Stimulated activated naive B cell treated with anti-CD40 and anti-IgM and Interleukin-4, amounts not matched to agents 10 μg/mL and 1 μg/mL and 100 μg/mL, for 72 hours (primary cell): ENCODE measurements at regions not wholly inside any gene's neighbourhood (a gene's known extent, or its start where the extent isn't known, plus 50 kb on each side); places are given as distances from the start of the nearest gene placed in this dataset.

Experiments used
- ATAC-seq, 2 donors: fragments of 150-1000 bp; cut with Tn5 transposase; replicated peaks; 2 replicates each; pipeline ENCODE4 v1.10.0; 2021; ENCODE audit warnings: moderate library complexity in 1 of 2
- DNase-seq: peaks from one replicate; pipeline ENCODE4 v3.0.0; 2021
- H3K27ac Mint-ChIP-seq: one replicate; pipeline ENCODE4 v1.8.0; 2022; ENCODE audit warnings: mild to moderate bottlenecking, mixed read lengths
- H3K27me3 Mint-ChIP-seq, 2 donors: one replicate each; pipeline ENCODE4 v1.8.0; 2022; ENCODE audit warnings: mixed read lengths in 2 of 2
- H3K36me3 Mint-ChIP-seq, 2 donors: one replicate each; pipeline ENCODE4 v1.8.0; 2022; ENCODE audit warnings: mixed read lengths in 2 of 2, mild to moderate bottlenecking in 1 of 2
- H3K4me1 Mint-ChIP-seq, 2 donors: one replicate each; pipeline ENCODE4 v1.8.0; 2022; ENCODE audit warnings: mixed read lengths in 2 of 2, mild to moderate bottlenecking in 1 of 2
- H3K4me3 Mint-ChIP-seq, 2 donors: one replicate each; pipeline ENCODE4 v1.8.0; 2022; ENCODE audit warnings: mild to moderate bottlenecking in 2 of 2, mixed read lengths in 2 of 2, moderate library complexity in 1 of 2
- H3K9me3 Mint-ChIP-seq, 2 donors: one replicate each; pipeline ENCODE4 v1.8.0; 2022; ENCODE audit warnings: mixed read lengths in 2 of 2, mild to moderate bottlenecking in 1 of 2

- Mint-ChIP-seq H3K27me3 (no peaks in the 10 kb centered on the region), H3K9me3 (peaks cover 2 to 4% of the 10 kb centered on the region in 2 donors), H3K4me3 (peak overlapping the region; percentile 26 to 46), H3K4me1 (peaks cover 47 to 61% of the 10 kb centered on the region in 2 donors), H3K36me3 (peaks cover 2 to 8% of the 10 kb centered on the region in 2 donors), H3K27ac (peak overlapping the region; percentile 95)
- no peak for DNase-seq
- ATAC-seq, result peak; percentile 1 to 6
Observed at GRCh38 chr2:191618046-191618780, 59.7 kb upstream of the NABP1 start.

- Mint-ChIP-seq H3K4me3 (no peak overlapping the region), H3K27me3 (no peaks in the 10 kb centered on the region), H3K4me1 (peaks cover 45 to 60% of the 10 kb centered on the region in 2 donors), H3K9me3 (peaks cover 2 to 4% of the 10 kb centered on the region in 2 donors), H3K27ac (peak overlapping the region; percentile 95), H3K36me3 (peaks cover 2 to 8% of the 10 kb centered on the region in 2 donors)
- DNase-seq, result no peak
- ATAC-seq, result no peak
Observed at GRCh38 chr2:191618786-191619185, 59.1 kb upstream of the NABP1 start.

GRCh38 chr2:191620144-191620543 lies 57.8 kb upstream of the NABP1 start:
- ATAC-seq, result peak in 1 of 2 donors; percentile 16
- H3K4me1 Mint-ChIP-seq, result peaks cover 41 to 63% of the 10 kb centered on the region in 2 donors
- DNase-seq, result no peak
- peaks cover 2 to 4% of the 10 kb centered on the region in 2 donors for H3K9me3 Mint-ChIP-seq
- peak overlapping the region; percentile 65 for H3K27ac Mint-ChIP-seq
- H3K4me3 Mint-ChIP-seq, result no peak overlapping the region
- no peaks in the 10 kb centered on the region for H3K27me3 Mint-ChIP-seq
- H3K36me3 Mint-ChIP-seq, result peaks cover 2 to 8% of the 10 kb centered on the region in 2 donors

- peak; percentile 17 to 41 for ATAC-seq
- peaks cover 36 to 53% of the 10 kb centered on the region in 2 donors for H3K4me1 Mint-ChIP-seq
- H3K36me3 Mint-ChIP-seq, result peaks cover 0 to 4% of the 10 kb centered on the region in 2 donors
- H3K27me3 Mint-ChIP-seq, result no peaks in the 10 kb centered on the region
- peaks cover 0 to 4% of the 10 kb centered on the region in 2 donors for H3K9me3 Mint-ChIP-seq
- H3K4me3 Mint-ChIP-seq, result no peak overlapping the region
- no peak overlapping the region for H3K27ac Mint-ChIP-seq
- DNase-seq, result no peak
Observed at GRCh38 chr2:191622374-191623320, 55.3 kb upstream of the NABP1 start.

- no peak for DNase-seq
- Mint-ChIP-seq H3K4me1 (peaks cover 33 to 53% of the 10 kb centered on the region in 2 donors), H3K9me3 (peaks cover 0 to 4% of the 10 kb centered on the region in 2 donors), H3K4me3 (no peak overlapping the region), H3K27ac (peak overlapping the region; percentile 37), H3K36me3 (peaks cover 0 to 4% of the 10 kb centered on the region in 2 donors), H3K27me3 (no peaks in the 10 kb centered on the region)
- ATAC-seq, result peak; percentile 61 to 63
Observed at GRCh38 chr2:191625016-191625415, 52.9 kb upstream of the NABP1 start.

GRCh38 chr2:191625446-191625845 lies 52.5 kb upstream of the NABP1 start:
- DNase-seq (no peak), ATAC-seq (no peak)
- Mint-ChIP-seq H3K27me3 (no peaks in the 10 kb centered on the region), H3K27ac (no peak overlapping the region), H3K4me1 (peaks cover 32 to 48% of the 10 kb centered on the region in 2 donors), H3K9me3 (peaks cover 0 to 4% of the 10 kb centered on the region in 2 donors), H3K4me3 (no peak overlapping the region), H3K36me3 (peaks cover 0 to 4% of the 10 kb centered on the region in 2 donors)

- no peak for ATAC-seq
- H3K27ac Mint-ChIP-seq, result no peak overlapping the region
- no peaks in the 10 kb centered on the region for H3K27me3 Mint-ChIP-seq
- peaks cover 24 to 46% of the 10 kb centered on the region in 2 donors for H3K4me1 Mint-ChIP-seq
- no peak for DNase-seq
- no peak overlapping the region for H3K4me3 Mint-ChIP-seq
- H3K36me3 Mint-ChIP-seq, result no peaks in the 10 kb centered on the region
- H3K9me3 Mint-ChIP-seq, result no peaks in the 10 kb centered on the region
Observed at GRCh38 chr2:191626497-191627151, 51.3 kb upstream of the NABP1 start.

- no peak overlapping the region for H3K4me3 Mint-ChIP-seq
- ATAC-seq (no peak), DNase-seq (no peak)
- no peaks in the 10 kb centered on the region for H3K27me3 Mint-ChIP-seq
- no peaks in the 10 kb centered on the region for H3K36me3 Mint-ChIP-seq
- H3K9me3 Mint-ChIP-seq, result no peaks in the 10 kb centered on the region
- H3K27ac Mint-ChIP-seq, result no peak overlapping the region
- H3K4me1 Mint-ChIP-seq, result peaks cover 22 to 40% of the 10 kb centered on the region in 2 donors
Observed at GRCh38 chr2:191627518-191627917, 50.4 kb upstream of the NABP1 start.
